ENCODE measurements at regions not wholly inside any gene's neighbourhood (a gene's known extent, or its start where the extent isn't known, plus 50 kb on each side); places are given as distances from the start of the nearest gene placed in this dataset.
"Not testable (repeated sequence)": the region's sequence is repeated elsewhere in the genome, so short reads cannot be mapped to it uniquely, and the experiment has no call there.

- TF ChIP-seq, protein P1, sequence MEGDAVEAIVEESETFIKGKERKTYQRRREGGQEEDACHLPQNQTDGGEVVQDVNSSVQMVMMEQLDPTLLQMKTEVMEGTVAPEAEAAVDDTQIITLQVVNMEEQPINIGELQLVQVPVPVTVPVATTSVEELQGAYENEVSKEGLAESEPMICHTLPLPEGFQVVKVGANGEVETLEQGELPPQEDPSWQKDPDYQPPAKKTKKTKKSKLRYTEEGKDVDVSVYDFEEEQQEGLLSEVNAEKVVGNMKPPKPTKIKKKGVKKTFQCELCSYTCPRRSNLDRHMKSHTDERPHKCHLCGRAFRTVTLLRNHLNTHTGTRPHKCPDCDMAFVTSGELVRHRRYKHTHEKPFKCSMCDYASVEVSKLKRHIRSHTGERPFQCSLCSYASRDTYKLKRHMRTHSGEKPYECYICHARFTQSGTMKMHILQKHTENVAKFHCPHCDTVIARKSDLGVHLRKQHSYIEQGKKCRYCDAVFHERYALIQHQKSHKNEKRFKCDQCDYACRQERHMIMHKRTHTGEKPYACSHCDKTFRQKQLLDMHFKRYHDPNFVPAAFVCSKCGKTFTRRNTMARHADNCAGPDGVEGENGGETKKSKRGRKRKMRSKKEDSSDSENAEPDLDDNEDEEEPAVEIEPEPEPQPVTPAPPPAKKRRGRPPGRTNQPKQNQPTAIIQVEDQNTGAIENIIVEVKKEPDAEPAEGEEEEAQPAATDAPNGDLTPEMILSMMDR (IDR thresholded peaks at IDR 0.05) = not testable (repeated sequence)
- TF ChIP-seq POLR2A (IDR thresholded peaks at IDR 0.05) = not testable (repeated sequence)
These were observed 1205.0 kb upstream of the PABPC4L start for GRCh38 chr4:135406597-135406996.
